ENCODE measurements at regions not wholly inside any gene's neighbourhood (a gene's known extent, or its start where the extent isn't known, plus 50 kb on each side); places are given as distances from the start of the nearest gene placed in this dataset.

- no peak for TF ChIP-seq SIN3A (conservative IDR thresholded peaks at IDR 0.05 in 1 of 2, IDR thresholded peaks at IDR 0.05 in 1 of 2; ENCODE audit: low read depth in 1 of 2, low read length in 2 of 2)
- TF ChIP-seq SP2 (IDR thresholded peaks at IDR 0.05; ENCODE audit: low read length): no peak
- TF ChIP-seq E2F6 (IDR thresholded peaks at IDR 0.05): no peak
- no peak for TF ChIP-seq ZNF274 (IDR thresholded peaks at IDR 0.05; ENCODE audit: borderline replicate concordance, extremely low read depth, low read length)
- no peak for TF ChIP-seq KDM4A (IDR thresholded peaks at IDR 0.05; ENCODE audit: low read depth, low read length, severe bottlenecking)
- no peak for TF ChIP-seq POLR2AphosphoS5 (IDR thresholded peaks at IDR 0.05; ENCODE audit: low read depth, low read length)
These were observed 165.1 kb upstream of the PPARGC1A start (continued) for GRCh38 chr4:24054910-24055309.
